ENCODE measurements at regions not wholly inside any gene's neighbourhood (a gene's known extent, or its start where the extent isn't known, plus 50 kb on each side); places are given as distances from the start of the nearest gene placed in this dataset.

DNA sequence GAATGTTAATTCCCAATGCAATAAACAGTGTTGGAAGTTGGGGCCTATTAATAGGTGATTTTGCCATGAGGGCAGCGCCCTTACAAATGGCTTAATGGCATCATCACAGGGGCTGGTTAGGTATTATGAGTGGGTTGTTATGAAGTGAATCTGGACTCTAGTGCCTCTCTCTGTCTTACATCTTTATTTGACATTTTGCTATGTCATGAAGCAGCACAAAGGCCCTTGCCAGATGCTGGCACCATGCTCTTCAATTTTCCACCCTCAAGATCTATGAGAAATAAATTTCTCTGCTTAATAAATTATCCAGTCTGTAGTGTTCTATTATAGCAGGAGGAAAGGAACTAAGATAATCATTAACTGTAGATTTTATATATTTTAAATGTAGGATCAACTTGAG, 1098.7 kb upstream of the NUDT12 start:
- TF ChIP-seq, protein P1, sequence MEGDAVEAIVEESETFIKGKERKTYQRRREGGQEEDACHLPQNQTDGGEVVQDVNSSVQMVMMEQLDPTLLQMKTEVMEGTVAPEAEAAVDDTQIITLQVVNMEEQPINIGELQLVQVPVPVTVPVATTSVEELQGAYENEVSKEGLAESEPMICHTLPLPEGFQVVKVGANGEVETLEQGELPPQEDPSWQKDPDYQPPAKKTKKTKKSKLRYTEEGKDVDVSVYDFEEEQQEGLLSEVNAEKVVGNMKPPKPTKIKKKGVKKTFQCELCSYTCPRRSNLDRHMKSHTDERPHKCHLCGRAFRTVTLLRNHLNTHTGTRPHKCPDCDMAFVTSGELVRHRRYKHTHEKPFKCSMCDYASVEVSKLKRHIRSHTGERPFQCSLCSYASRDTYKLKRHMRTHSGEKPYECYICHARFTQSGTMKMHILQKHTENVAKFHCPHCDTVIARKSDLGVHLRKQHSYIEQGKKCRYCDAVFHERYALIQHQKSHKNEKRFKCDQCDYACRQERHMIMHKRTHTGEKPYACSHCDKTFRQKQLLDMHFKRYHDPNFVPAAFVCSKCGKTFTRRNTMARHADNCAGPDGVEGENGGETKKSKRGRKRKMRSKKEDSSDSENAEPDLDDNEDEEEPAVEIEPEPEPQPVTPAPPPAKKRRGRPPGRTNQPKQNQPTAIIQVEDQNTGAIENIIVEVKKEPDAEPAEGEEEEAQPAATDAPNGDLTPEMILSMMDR (IDR thresholded peaks at IDR 0.05; ENCODE audit: poor library complexity): no peak
- TF ChIP-seq EZH2 (IDR thresholded peaks at IDR 0.05; ENCODE audit: borderline replicate concordance) (no peak), EZH2phosphoT487 (IDR thresholded peaks at IDR 0.05; ENCODE audit: low read depth, severe bottlenecking, unreplicated experiment) (no peak)
